DOHH2 (cell line): ENCODE measurements at regions not wholly inside any gene's neighbourhood (a gene's known extent, or its start where the extent isn't known, plus 50 kb on each side); places are given as distances from the start of the nearest gene placed in this dataset.
"Not testable (repeated sequence)": the region's sequence is repeated elsewhere in the genome, so short reads cannot be mapped to it uniquely, and the experiment has no call there.

ENCODE experiments used
- H3F3A ChIP-seq: fragments of 200-600 bp; sonication (generic), shearing (Covaris generic); 2 replicates; pipeline ENCODE4 v1.6.0; 2016; ENCODE audit warnings: antibody characterized with exemption, mild to moderate bottlenecking; ENCODE audit not compliant: control insufficient read depth, insufficient read depth
- H3K27ac ChIP-seq: fragments of 200-600 bp; sonication (generic); 2 replicates; pipeline ENCODE4 v1.5.1; 2014; ENCODE audit warnings: low read depth, mild to moderate bottlenecking, low read length, moderate library complexity
- H3K27me3 ChIP-seq: fragments of 200-600 bp; sonication (generic); 2 replicates; pipeline ENCODE4 v1.6.1; 2014; ENCODE audit warnings: mild to moderate bottlenecking, low read length, mixed read lengths; ENCODE audit not compliant: control insufficient read depth
- H3K36me3 ChIP-seq: fragments of 200-600 bp; sonication (generic); 2 replicates; pipeline ENCODE4 v1.6.1; 2014; ENCODE audit warnings: mild to moderate bottlenecking, low read length, moderate library complexity, mixed read lengths; ENCODE audit not compliant: control insufficient read depth
- H3K4me1 ChIP-seq: fragments of 200-600 bp; sonication (generic); 2 replicates; pipeline ENCODE4 v1.6.1; 2014; ENCODE audit warnings: mild to moderate bottlenecking, low read length, mixed read lengths; ENCODE audit not compliant: control insufficient read depth
- H3K4me2 ChIP-seq: fragments of 200-600 bp; sonication (generic); 2 replicates; pipeline ENCODE4 v1.6.0; 2014; ENCODE audit warnings: mild to moderate bottlenecking, low read length, moderate library complexity
- H3K4me3 ChIP-seq: fragments of 200-600 bp; sonication (generic); 2 replicates; pipeline ENCODE4 v1.5.1; 2014; ENCODE audit warnings: mild to moderate bottlenecking, low read length, mixed read lengths
- H3K79me2 ChIP-seq: fragments of 200-600 bp; sonication (generic); 2 replicates; pipeline ENCODE4 v1.6.1; 2014; ENCODE audit warnings: mild to moderate bottlenecking, low read length, mixed read lengths; ENCODE audit not compliant: control insufficient read depth
- H3K9me2 ChIP-seq: fragments of 200-600 bp; sonication (generic); replicated peaks from 2 replicates; pipeline ENCODE4 v1.6.1; 2014; ENCODE audit warnings: mild to moderate bottlenecking, low read length, mixed read lengths; ENCODE audit not compliant: control insufficient read depth
- H3K9me3 ChIP-seq: fragments of 200-600 bp; sonication (generic); 2 replicates; pipeline ENCODE4 v1.6.1; 2014; ENCODE audit warnings: antibody characterized with exemption, low read length, mixed read lengths; ENCODE audit not compliant: control insufficient read depth, insufficient read depth
- H4K20me1 ChIP-seq: fragments of 200-600 bp; sonication (generic); 2 replicates; pipeline ENCODE4 v1.6.0; 2014; ENCODE audit warnings: low read depth, mild to moderate bottlenecking, antibody characterized with exemption, low read length, moderate library complexity; ENCODE audit not compliant: control insufficient read depth, insufficient read depth

DNA sequence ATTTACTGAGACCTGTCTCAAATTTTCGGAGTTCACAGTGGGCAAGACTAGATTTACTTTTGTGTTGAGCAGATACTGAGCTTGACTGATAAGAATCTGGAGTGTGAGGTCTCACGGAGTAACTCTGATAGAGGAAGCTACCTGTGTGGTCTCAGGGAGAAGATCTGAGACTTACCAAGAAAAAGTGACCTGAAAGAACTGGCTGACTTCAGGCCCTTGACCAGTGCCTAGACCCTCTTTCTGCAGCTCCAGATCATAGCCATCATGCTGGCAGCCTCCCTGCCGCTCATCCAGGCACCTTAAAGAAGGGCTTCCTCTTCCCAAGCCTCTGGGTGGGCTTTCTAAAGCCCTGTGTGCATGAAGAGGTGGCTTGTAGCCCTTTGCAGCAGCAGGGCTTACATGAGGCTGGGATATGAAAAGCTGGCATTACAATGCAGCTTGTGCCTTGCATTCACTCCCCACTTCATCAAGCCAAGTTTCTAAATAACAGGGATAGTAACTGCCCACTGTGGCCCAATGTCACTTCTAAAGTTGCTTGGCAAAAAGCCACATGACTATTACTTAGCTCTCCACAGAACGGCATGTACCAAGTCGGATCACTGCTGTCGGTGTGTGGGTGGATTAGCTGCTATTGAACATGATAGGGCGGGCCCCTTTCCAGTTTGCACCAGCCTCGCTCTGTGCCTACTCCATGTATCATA lies 115.3 kb upstream of the NBPF26 start:
- not testable (repeated sequence) for H3K4me1 ChIP-seq, H3K9me2 ChIP-seq, H4K20me1 ChIP-seq, H3K4me2 ChIP-seq, H3F3A ChIP-seq, H3K9me3 ChIP-seq, H3K27ac ChIP-seq, H3K4me3 ChIP-seq, H3K36me3 ChIP-seq, H3K27me3 ChIP-seq, H3K79me2 ChIP-seq

DNA sequence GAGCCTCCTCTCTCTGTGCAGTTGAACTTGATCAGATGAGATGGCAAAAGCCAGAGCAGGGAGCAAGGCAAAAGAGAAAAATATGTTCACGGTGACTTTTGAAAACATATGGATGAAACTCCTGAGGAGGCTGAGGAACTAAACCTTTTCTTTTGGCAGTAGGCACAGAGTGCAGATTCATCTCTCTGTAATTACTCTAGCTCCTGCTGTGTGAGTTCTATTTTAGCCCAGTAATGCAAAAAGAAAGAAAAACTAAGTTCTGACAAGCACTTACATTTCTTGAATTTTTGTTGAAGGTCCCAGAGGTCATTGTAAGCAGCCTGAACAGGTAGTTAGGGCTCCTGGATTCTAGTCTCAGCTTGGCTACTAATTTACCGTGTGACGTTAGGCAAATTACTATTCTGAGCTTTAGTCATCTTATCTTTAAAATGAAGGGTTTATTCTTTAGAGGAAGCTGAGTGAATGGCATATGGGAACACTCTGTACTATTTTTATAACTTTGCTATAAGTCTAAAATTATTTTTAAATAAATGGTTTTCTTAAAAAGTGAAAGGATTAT lies 114.7 kb upstream of the NBPF26 start:
- not testable (repeated sequence) for H3K36me3 ChIP-seq, H3K9me2 ChIP-seq, H3K9me3 ChIP-seq, H3K4me3 ChIP-seq, H3K27me3 ChIP-seq, H3K4me2 ChIP-seq, H4K20me1 ChIP-seq, H3K4me1 ChIP-seq, H3F3A ChIP-seq, H3K27ac ChIP-seq, H3K79me2 ChIP-seq

DNA sequence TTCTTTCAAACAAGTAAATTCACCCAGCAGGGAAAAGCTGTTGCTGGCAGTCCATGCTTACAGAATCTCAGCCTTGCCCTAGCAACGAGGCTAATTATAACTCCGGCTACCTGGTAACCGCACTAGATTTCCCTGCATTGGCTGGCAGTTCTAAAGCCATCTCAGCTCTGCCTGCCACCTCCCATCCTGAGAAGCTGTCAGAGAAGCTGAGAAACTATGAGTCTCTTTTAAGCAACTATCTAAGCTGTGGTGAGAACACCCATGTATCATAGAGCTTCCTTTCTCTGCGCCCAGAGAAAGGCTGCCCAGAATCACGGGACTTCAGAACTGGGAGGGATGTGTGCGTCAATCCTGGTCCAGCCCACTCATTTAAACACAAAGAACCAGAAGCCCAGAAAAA lies 113.9 kb upstream of the NBPF26 start:
- not testable (repeated sequence) for H3K9me2 ChIP-seq

DNA sequence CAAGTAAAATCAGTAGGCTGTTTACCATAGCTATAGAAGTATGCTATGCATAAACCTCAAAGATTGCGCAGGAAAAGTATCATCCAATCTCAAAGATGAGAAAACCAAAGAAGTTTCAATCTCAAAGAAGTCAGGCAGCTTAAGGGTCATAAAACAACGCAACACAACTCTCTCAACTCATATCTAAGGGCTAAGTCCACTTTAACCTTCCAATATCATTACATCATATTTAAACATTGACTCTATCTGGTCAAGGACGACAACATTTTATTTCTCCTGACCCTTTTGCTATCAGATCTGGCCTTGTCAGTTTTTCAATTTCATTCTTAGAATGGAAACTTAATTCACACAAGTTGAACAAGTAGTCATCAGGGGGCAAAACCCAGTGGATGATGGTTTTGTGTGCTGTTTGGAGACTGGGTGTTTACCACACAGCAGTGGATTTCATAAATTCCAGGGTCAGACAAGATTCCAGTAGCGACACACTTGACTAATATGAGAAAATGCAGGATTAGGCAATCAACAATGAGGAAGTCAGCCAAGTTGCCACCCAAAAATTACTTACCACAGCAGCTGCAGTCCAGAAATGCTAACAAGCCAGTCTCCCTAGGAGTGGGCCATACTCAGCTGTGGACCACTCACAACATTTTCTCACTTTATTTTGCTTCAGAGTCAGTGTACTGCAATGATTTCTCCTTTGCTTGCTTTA lies 108.7 kb upstream of the NBPF26 start:
- H3K4me2 ChIP-seq, H3K79me2 ChIP-seq, H3K27ac ChIP-seq, H3K36me3 ChIP-seq, H3K27me3 ChIP-seq, H4K20me1 ChIP-seq, H3K4me1 ChIP-seq, H3K9me3 ChIP-seq, H3K9me2 ChIP-seq, H3K4me3 ChIP-seq, H3F3A ChIP-seq: not testable (repeated sequence)

More for the DNA sequence above, 113.9 kb upstream of the NBPF26 start:
- not testable (repeated sequence) for H3K4me3 ChIP-seq, H3K27me3 ChIP-seq, H3K36me3 ChIP-seq, H3K4me2 ChIP-seq, H3K9me3 ChIP-seq, H3K4me1 ChIP-seq, H3K79me2 ChIP-seq, H3K27ac ChIP-seq, H3F3A ChIP-seq, H4K20me1 ChIP-seq

DNA sequence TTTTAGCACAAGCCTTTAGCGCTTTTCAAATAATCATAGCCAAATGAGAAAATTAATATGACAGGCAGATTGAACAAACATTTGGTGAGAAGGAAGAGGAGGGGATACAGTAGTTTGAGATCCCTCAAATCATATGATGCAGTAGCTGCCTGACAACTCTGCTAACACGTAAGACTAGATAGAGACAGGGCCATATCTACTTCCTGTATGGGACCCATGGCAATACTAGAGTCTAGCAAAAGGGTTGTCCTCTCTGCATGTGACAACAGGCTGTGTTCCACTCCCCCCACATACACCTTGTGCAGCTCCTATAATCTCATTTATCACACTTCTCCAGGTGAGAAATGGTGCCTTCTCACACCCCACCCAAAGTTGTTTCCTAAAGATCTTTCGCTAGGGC lies 106.3 kb upstream of the NBPF26 start:
- not testable (repeated sequence) for H3K9me2 ChIP-seq, H3K27me3 ChIP-seq, H3F3A ChIP-seq, H3K4me3 ChIP-seq, H3K9me3 ChIP-seq, H3K4me2 ChIP-seq, H3K4me1 ChIP-seq, H3K79me2 ChIP-seq, H3K27ac ChIP-seq, H3K36me3 ChIP-seq, H4K20me1 ChIP-seq

DNA sequence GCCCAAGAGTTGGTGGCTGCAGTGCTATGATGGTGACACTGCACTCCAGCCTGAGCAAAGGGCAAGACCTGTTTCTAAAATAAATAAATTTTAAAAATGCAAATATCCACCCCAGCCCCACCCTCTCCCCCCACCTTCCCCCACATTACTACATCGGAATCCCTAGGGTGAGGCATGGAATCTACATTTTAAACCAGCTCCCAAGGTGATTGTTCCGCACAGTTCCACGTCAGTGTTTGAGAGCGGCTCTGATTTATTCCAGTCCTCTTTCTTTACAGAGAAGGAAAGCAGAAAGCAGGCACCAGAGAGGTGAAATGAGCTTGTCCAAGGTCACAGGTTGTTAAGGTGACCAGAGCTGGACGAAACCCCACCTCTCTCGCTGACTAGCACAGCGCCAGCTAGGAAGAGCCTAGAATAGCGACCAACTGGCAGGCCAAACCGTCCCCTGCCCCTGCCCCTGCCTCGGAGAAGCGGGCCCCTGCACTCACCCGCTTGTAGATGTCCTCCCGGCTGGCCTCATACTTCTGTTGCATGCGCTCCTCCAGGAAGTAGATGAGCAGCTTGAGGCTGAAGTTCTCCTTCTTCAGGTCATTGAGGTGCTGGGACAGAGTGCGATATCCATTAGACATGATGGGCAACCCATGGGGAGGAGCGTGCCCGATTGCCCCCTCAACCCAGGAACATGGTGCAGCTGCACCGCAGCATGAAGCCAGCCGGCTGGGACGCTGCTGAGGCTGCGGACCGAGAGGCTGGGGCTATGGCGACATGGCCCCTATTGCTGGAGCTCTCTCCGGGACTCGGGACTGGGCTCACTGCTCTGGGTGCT lies 103.7 kb upstream of the NBPF26 start:
- H3K27me3 ChIP-seq, H3K27ac ChIP-seq, H4K20me1 ChIP-seq, H3F3A ChIP-seq, H3K9me2 ChIP-seq, H3K79me2 ChIP-seq, H3K9me3 ChIP-seq, H3K4me1 ChIP-seq, H3K36me3 ChIP-seq, H3K4me2 ChIP-seq, H3K4me3 ChIP-seq: not testable (repeated sequence)

DNA sequence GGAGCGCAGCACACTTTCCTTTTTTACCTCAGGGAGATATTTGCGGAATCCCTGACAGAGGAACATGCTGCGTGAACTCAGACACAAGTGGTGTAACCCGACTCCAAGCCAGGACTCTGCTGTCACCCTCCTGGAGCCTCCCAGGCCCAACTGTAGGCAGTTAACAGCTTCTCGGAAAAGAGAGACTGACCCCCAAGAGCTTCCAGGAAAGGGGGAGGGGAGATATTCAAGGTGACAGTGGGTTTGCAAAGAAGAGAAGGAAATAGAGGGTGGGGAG lies 103.1 kb upstream of the NBPF26 start:
- H3K4me3 ChIP-seq, H3K4me2 ChIP-seq, H3K9me3 ChIP-seq, H3K27ac ChIP-seq, H3K9me2 ChIP-seq, H4K20me1 ChIP-seq, H3K36me3 ChIP-seq, H3K27me3 ChIP-seq, H3F3A ChIP-seq, H3K79me2 ChIP-seq, H3K4me1 ChIP-seq: not testable (repeated sequence)

DNA sequence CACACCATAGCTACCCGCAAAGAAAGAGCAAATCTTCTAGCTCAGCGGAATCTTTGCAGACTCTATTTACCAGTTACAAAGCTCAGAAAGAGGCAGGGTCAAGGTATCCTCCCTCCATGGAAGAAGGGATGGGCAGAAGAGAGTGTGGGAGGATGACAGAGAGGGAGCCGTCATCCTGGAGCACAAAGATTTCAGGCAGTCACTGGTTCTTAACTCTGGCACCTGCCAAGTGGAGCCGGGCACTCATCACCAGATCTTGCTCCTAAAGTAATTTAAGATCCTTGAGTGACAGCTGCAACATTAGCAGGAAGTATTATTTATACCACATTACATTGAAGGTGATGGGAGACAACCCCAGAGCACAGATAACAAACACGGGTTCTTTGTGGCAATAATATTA lies 102.5 kb upstream of the NBPF26 start:
- not testable (repeated sequence) for H3K9me3 ChIP-seq, H3K4me3 ChIP-seq, H3K27me3 ChIP-seq, H3F3A ChIP-seq, H3K79me2 ChIP-seq, H3K27ac ChIP-seq, H3K36me3 ChIP-seq, H3K4me2 ChIP-seq, H3K4me1 ChIP-seq, H4K20me1 ChIP-seq, H3K9me2 ChIP-seq
